ENCODE measurements at regions not wholly inside any gene's neighbourhood (a gene's known extent, or its start where the extent isn't known, plus 50 kb on each side); places are given as distances from the start of the nearest gene placed in this dataset.

GRCh38 chr3:194265996-194266964 lies 84.8 kb downstream of the CPN2 start:
- no peak for DNase-seq

GRCh38 chr3:194267744-194268653 lies 83.1 kb downstream of the CPN2 start:
- no peak for DNase-seq

- DNase-seq = no peak
Observed at GRCh38 chr3:194268654-194269512, 82.2 kb downstream of the CPN2 start.

GRCh38 chr3:194269610-194270145 lies 81.5 kb downstream of the CPN2 start:
- no peak for DNase-seq

- DNase-seq = no peak
Observed at GRCh38 chr3:194270627-194271459, 80.3 kb downstream of the CPN2 start.

- no peak for DNase-seq
Observed at GRCh38 chr3:194271460-194272035, 79.6 kb downstream of the CPN2 start.

GRCh38 chr3:194272221-194272620 lies 78.9 kb downstream of the CPN2 start:
- DNase-seq = no peak

GRCh38 chr3:194272861-194273742 lies 78.0 kb downstream of the CPN2 start:
- no peak for DNase-seq

- no peak for DNase-seq
Observed at GRCh38 chr3:194273743-194274310, 77.3 kb downstream of the CPN2 start.

- DNase-seq = no peak
Observed at GRCh38 chr3:194274424-194275085, 76.6 kb downstream of the CPN2 start.

GRCh38 chr3:194275291-194275690 lies 75.8 kb downstream of the CPN2 start:
- no peak for DNase-seq

- DNase-seq = no peak
Observed at GRCh38 chr3:194275721-194276120, 75.4 kb downstream of the CPN2 start.

GRCh38 chr3:194276768-194277103 lies 74.4 kb downstream of the CPN2 start:
- DNase-seq = no peak

GRCh38 chr3:194277104-194277785 lies 73.9 kb downstream of the CPN2 start:
- peak; percentile 48 for DNase-seq

GRCh38 chr3:194277786-194278130 lies 73.4 kb downstream of the CPN2 start:
- DNase-seq = no peak

GRCh38 chr3:194278186-194278845 lies 72.8 kb downstream of the CPN2 start:
- no peak for DNase-seq

GRCh38 chr3:194279101-194279500 lies 72.0 kb downstream of the CPN2 start:
- DNase-seq = no peak
